ENCODE measurements at regions not wholly inside any gene's neighbourhood (a gene's known extent, or its start where the extent isn't known, plus 50 kb on each side); places are given as distances from the start of the nearest gene placed in this dataset.

- TF ChIP-seq CTCF (IDR thresholded peaks at IDR 0.05; ENCODE audit: unreplicated experiment): no peak
- intact Hi-C loops (cut with micrococcal nuclease; ENCODE audit: unreplicated experiment): no loop called here
- no peaks in the 10 kb centered on the region for H3K36me3 Mint-ChIP-seq (ENCODE audit: insufficient read depth, unreplicated experiment)
- DNase-seq: no peak
- CTCF ChIA-PET: no interaction called here
- no peaks in the 10 kb centered on the region for H3K4me1 Mint-ChIP-seq (ENCODE audit: low read depth, unreplicated experiment)
- H3K27ac Mint-ChIP-seq (ENCODE audit: unreplicated experiment): no peak overlapping the region
- no TSS peak for BruUV-seq (replicated peaks)
- no peak overlapping the region for H3K4me3 Mint-ChIP-seq (ENCODE audit: low read depth, unreplicated experiment)
- no peaks in the 10 kb centered on the region for H3K27me3 Mint-ChIP-seq (ENCODE audit: unreplicated experiment)
- H3K9me3 Mint-ChIP-seq (ENCODE audit: low read depth, unreplicated experiment): no peaks in the 10 kb centered on the region
Measured at GRCh38 chr7:114196517-114196916, 218.1 kb upstream of the FOXP2 start.

- CTCF ChIA-PET: no interaction called here
- H3K4me1 Mint-ChIP-seq (ENCODE audit: low read depth, unreplicated experiment): no peaks in the 10 kb centered on the region
- DNase-seq: no peak
- no TSS peak for BruUV-seq (replicated peaks)
- H3K4me3 Mint-ChIP-seq (ENCODE audit: low read depth, unreplicated experiment): no peak overlapping the region
- H3K9me3 Mint-ChIP-seq (ENCODE audit: low read depth, unreplicated experiment): no peaks in the 10 kb centered on the region
- no peaks in the 10 kb centered on the region for H3K36me3 Mint-ChIP-seq (ENCODE audit: insufficient read depth, unreplicated experiment)
- TF ChIP-seq CTCF (IDR thresholded peaks at IDR 0.05; ENCODE audit: unreplicated experiment): no peak
- no peak overlapping the region for H3K27ac Mint-ChIP-seq (ENCODE audit: unreplicated experiment)
- intact Hi-C loops (cut with micrococcal nuclease; ENCODE audit: unreplicated experiment): no loop called here
- H3K27me3 Mint-ChIP-seq (ENCODE audit: unreplicated experiment): no peaks in the 10 kb centered on the region
Measured at GRCh38 chr7:114190387-114190786, 224.2 kb upstream of the FOXP2 start.

- no peaks in the 10 kb centered on the region for H3K9me3 Mint-ChIP-seq (ENCODE audit: low read depth, unreplicated experiment)
- no peaks in the 10 kb centered on the region for H3K4me1 Mint-ChIP-seq (ENCODE audit: low read depth, unreplicated experiment)
- DNase-seq: no peak
- TF ChIP-seq CTCF (IDR thresholded peaks at IDR 0.05; ENCODE audit: unreplicated experiment): no peak
- H3K27me3 Mint-ChIP-seq (ENCODE audit: unreplicated experiment): no peaks in the 10 kb centered on the region
- CTCF ChIA-PET: no interaction called here
- BruUV-seq (replicated peaks): no TSS peak
- no peaks in the 10 kb centered on the region for H3K36me3 Mint-ChIP-seq (ENCODE audit: insufficient read depth, unreplicated experiment)
- no peak overlapping the region for H3K27ac Mint-ChIP-seq (ENCODE audit: unreplicated experiment)
- H3K4me3 Mint-ChIP-seq (ENCODE audit: low read depth, unreplicated experiment): no peak overlapping the region
- intact Hi-C loops (cut with micrococcal nuclease; ENCODE audit: unreplicated experiment): no loop called here
Measured at GRCh38 chr7:114183311-114184088, 231.1 kb upstream of the FOXP2 start.

- Mint-ChIP-seq H3K9me3 (ENCODE audit: low read depth, unreplicated experiment) (no peaks in the 10 kb centered on the region), H3K36me3 (ENCODE audit: insufficient read depth, unreplicated experiment) (no peaks in the 10 kb centered on the region), H3K27me3 (ENCODE audit: unreplicated experiment) (no peaks in the 10 kb centered on the region), H3K27ac (ENCODE audit: unreplicated experiment) (no peak overlapping the region), H3K4me1 (ENCODE audit: low read depth, unreplicated experiment) (no peaks in the 10 kb centered on the region), H3K4me3 (ENCODE audit: low read depth, unreplicated experiment) (no peak overlapping the region)
- TF ChIP-seq CTCF (IDR thresholded peaks at IDR 0.05; ENCODE audit: unreplicated experiment): no peak
- intact Hi-C loops (cut with micrococcal nuclease; ENCODE audit: unreplicated experiment): no loop called here
- CTCF ChIA-PET: no interaction called here
- no peak for DNase-seq
- BruUV-seq (replicated peaks): no TSS peak
Measured at GRCh38 chr7:114182837-114183236, 231.8 kb upstream of the FOXP2 start.

Measured in Calu3 (cell line).